ENCODE measurements at regions not wholly inside any gene's neighbourhood (a gene's known extent, or its start where the extent isn't known, plus 50 kb on each side); places are given as distances from the start of the nearest gene placed in this dataset.

DNA sequence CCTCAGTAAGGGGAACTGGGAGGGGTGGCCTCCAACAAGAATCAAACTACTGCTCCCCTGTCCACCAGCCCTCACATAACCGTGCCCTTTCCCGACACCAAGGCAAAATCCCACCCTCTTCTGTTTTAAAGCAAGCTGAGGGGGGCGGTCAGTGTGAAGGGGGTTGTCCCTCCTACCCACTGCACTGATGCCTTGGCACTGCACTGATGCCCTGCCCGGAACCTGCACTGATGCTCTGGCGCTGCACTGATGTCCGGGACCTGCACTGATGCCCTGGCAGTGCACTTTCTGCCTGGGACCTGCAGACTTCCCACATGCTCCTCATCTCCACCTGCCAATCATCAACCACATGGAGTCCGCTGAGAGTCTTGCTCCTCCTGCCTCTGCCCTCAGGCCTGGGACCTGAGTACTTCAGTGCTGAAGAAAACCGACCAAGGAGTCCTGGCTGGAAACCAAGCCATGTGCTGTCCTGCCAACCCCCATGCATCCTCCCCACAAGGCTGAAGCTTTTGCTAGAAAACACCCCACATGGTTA lies 179.5 kb downstream of the SMAD2 start:
- Histone ChIP-seq H3K79me2 (ENCODE audit: insufficient read depth, low read length) (no peaks in the 10 kb centered on the region), H3K9ac (ENCODE audit: low read length) (no peak overlapping the region), H2AFZ (ENCODE audit: low read depth, low read length) (no peak overlapping the region), H3K4me3 (ENCODE audit: insufficient read depth, low read depth, low read length) (no peak overlapping the region), H3K36me3 (ENCODE audit: insufficient read depth, low read length) (no peaks in the 10 kb centered on the region), H3K27me3 (ENCODE audit: insufficient read depth, low read length) (peaks cover 7% of the 10 kb centered on the region), H3K4me1 (ENCODE audit: insufficient read depth, low read length) (no peaks in the 10 kb centered on the region), H4K20me1 (ENCODE audit: insufficient read depth, low read length) (no peaks in the 10 kb centered on the region), H3K27ac (ENCODE audit: low read depth, low read length) (no peak overlapping the region), H3K4me2 (ENCODE audit: low read length) (no peak overlapping the region), H3K9me3 (ENCODE audit: insufficient read depth, low read depth, low read length) (no peaks in the 10 kb centered on the region)
- H3K27me3 Mint-ChIP-seq (ENCODE audit: low read depth, unreplicated experiment): peaks cover 56% of the 10 kb centered on the region
- no peaks in the 10 kb centered on the region for H3K9me3 Mint-ChIP-seq (ENCODE audit: unreplicated experiment)
- no peak overlapping the region for H3K27ac Mint-ChIP-seq (ENCODE audit: unreplicated experiment)
- TF ChIP-seq, protein P1, sequence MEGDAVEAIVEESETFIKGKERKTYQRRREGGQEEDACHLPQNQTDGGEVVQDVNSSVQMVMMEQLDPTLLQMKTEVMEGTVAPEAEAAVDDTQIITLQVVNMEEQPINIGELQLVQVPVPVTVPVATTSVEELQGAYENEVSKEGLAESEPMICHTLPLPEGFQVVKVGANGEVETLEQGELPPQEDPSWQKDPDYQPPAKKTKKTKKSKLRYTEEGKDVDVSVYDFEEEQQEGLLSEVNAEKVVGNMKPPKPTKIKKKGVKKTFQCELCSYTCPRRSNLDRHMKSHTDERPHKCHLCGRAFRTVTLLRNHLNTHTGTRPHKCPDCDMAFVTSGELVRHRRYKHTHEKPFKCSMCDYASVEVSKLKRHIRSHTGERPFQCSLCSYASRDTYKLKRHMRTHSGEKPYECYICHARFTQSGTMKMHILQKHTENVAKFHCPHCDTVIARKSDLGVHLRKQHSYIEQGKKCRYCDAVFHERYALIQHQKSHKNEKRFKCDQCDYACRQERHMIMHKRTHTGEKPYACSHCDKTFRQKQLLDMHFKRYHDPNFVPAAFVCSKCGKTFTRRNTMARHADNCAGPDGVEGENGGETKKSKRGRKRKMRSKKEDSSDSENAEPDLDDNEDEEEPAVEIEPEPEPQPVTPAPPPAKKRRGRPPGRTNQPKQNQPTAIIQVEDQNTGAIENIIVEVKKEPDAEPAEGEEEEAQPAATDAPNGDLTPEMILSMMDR (IDR thresholded peaks at IDR 0.05; ENCODE audit: insufficient read depth, low read depth, low read length): no peak
- TF ChIP-seq EZH2 (IDR thresholded peaks at IDR 0.05; ENCODE audit: insufficient read depth, low read length): no peak
- DNase-seq (ENCODE audit: low read depth) (no peak), FAIRE-seq (no peak)
- no peaks in the 10 kb centered on the region for H3K36me3 Mint-ChIP-seq (ENCODE audit: low read depth, unreplicated experiment)
- H3K4me3 Mint-ChIP-seq (ENCODE audit: unreplicated experiment): no peak overlapping the region
- H3K4me1 Mint-ChIP-seq (ENCODE audit: low read depth, unreplicated experiment): no peaks in the 10 kb centered on the region

GRCh38 chr18:47749600-47749973 lies 180.9 kb downstream of the SMAD2 start:
- Histone ChIP-seq H4K20me1 (ENCODE audit: insufficient read depth, low read length) (no peaks in the 10 kb centered on the region), H3K9ac (ENCODE audit: low read length) (no peak overlapping the region), H3K4me2 (ENCODE audit: low read length) (no peak overlapping the region), H3K9me3 (ENCODE audit: insufficient read depth, low read depth, low read length) (no peaks in the 10 kb centered on the region), H3K4me3 (ENCODE audit: insufficient read depth, low read depth, low read length) (no peak overlapping the region), H3K27ac (ENCODE audit: low read depth, low read length) (no peak overlapping the region), H3K4me1 (ENCODE audit: insufficient read depth, low read length) (no peaks in the 10 kb centered on the region), H2AFZ (ENCODE audit: low read depth, low read length) (peak overlapping the region; percentile 65), H3K36me3 (ENCODE audit: insufficient read depth, low read length) (no peaks in the 10 kb centered on the region), H3K27me3 (ENCODE audit: insufficient read depth, low read length) (peaks cover 4% of the 10 kb centered on the region), H3K79me2 (ENCODE audit: insufficient read depth, low read length) (no peaks in the 10 kb centered on the region)
- TF ChIP-seq, protein P1 (IDR thresholded peaks at IDR 0.05; ENCODE audit: insufficient read depth, low read depth, low read length): no peak
- TF ChIP-seq EZH2 (IDR thresholded peaks at IDR 0.05; ENCODE audit: insufficient read depth, low read length): no peak
- no peak for FAIRE-seq
- no peak for DNase-seq (ENCODE audit: low read depth)
- no peak overlapping the region for H3K4me3 Mint-ChIP-seq (ENCODE audit: unreplicated experiment)
- peaks cover 57% of the 10 kb centered on the region for H3K27me3 Mint-ChIP-seq (ENCODE audit: low read depth, unreplicated experiment)
- H3K27ac Mint-ChIP-seq (ENCODE audit: unreplicated experiment): no peak overlapping the region
- no peaks in the 10 kb centered on the region for H3K36me3 Mint-ChIP-seq (ENCODE audit: low read depth, unreplicated experiment)
- no peaks in the 10 kb centered on the region for H3K4me1 Mint-ChIP-seq (ENCODE audit: low read depth, unreplicated experiment)
- no peaks in the 10 kb centered on the region for H3K9me3 Mint-ChIP-seq (ENCODE audit: unreplicated experiment)

- Mint-ChIP-seq H3K9me3 (ENCODE audit: unreplicated experiment) (no peaks in the 10 kb centered on the region), H3K36me3 (ENCODE audit: low read depth, unreplicated experiment) (no peaks in the 10 kb centered on the region), H3K27ac (ENCODE audit: unreplicated experiment) (no peak overlapping the region), H3K4me3 (ENCODE audit: unreplicated experiment) (no peak overlapping the region), H3K4me1 (ENCODE audit: low read depth, unreplicated experiment) (no peaks in the 10 kb centered on the region), H3K27me3 (ENCODE audit: low read depth, unreplicated experiment) (peaks cover 55% of the 10 kb centered on the region)
- DNase-seq (ENCODE audit: low read depth) (peak; percentile 5), FAIRE-seq (no peak)
- no peaks in the 10 kb centered on the region for H3K79me2 ChIP-seq (ENCODE audit: insufficient read depth, low read length)
- peak overlapping the region; percentile 28 for H3K9ac ChIP-seq (ENCODE audit: low read length)
- H3K4me2 ChIP-seq (ENCODE audit: low read length): peak overlapping the region; percentile 84
- H3K27me3 ChIP-seq (ENCODE audit: insufficient read depth, low read length): peaks cover 4% of the 10 kb centered on the region
- H3K9me3 ChIP-seq (ENCODE audit: insufficient read depth, low read depth, low read length): no peaks in the 10 kb centered on the region
- peak overlapping the region; percentile 25 for H3K4me3 ChIP-seq (ENCODE audit: insufficient read depth, low read depth, low read length)
- no peak overlapping the region for H3K27ac ChIP-seq (ENCODE audit: low read depth, low read length)
- H2AFZ ChIP-seq (ENCODE audit: low read depth, low read length): peak overlapping the region; percentile 67
- TF ChIP-seq, protein P1 (IDR thresholded peaks at IDR 0.05; ENCODE audit: insufficient read depth, low read depth, low read length): peak; percentile 81
- no peak for TF ChIP-seq EZH2 (IDR thresholded peaks at IDR 0.05; ENCODE audit: insufficient read depth, low read length)
- no peaks in the 10 kb centered on the region for H4K20me1 ChIP-seq (ENCODE audit: insufficient read depth, low read length)
- no peaks in the 10 kb centered on the region for H3K36me3 ChIP-seq (ENCODE audit: insufficient read depth, low read length)
- H3K4me1 ChIP-seq (ENCODE audit: insufficient read depth, low read length): no peaks in the 10 kb centered on the region
Observed at GRCh38 chr18:47748847-47749599, 181.4 kb downstream of the SMAD2 start.

All from astrocyte (in vitro differentiated cells and primary cell).